Hepatocyte (in vitro differentiated cells): ENCODE measurements at regions not wholly inside any gene's neighbourhood (a gene's known extent, or its start where the extent isn't known, plus 50 kb on each side); places are given as distances from the start of the nearest gene placed in this dataset.

Experiments
- EZH2 ChIP-seq: fragments of 200-600 bp; sonication (generic); IDR thresholded peaks from 2 replicates; pipeline ENCODE4 v1.6.1; 2016; ENCODE audit warnings: antibody characterized with exemption, mild to moderate bottlenecking, borderline replicate concordance
- EZH2phosphoT487 ChIP-seq: fragments of 200-600 bp; sonication (generic); IDR thresholded peaks from one replicate; pipeline ENCODE4 v1.6.1; 2018; ENCODE audit warnings: antibody characterized with exemption, mild to moderate bottlenecking, low read depth, moderate library complexity; ENCODE audit not compliant: unreplicated experiment, severe bottlenecking
- TF ChIP-seq, protein P1 (sequence below): fragments of 200-600 bp; sonication (generic); IDR thresholded peaks from 2 replicates; pipeline ENCODE4 v1.5.1; 2016; ENCODE audit warnings: antibody characterized with exemption, mild to moderate bottlenecking; ENCODE audit not compliant: poor library complexity

DNA sequence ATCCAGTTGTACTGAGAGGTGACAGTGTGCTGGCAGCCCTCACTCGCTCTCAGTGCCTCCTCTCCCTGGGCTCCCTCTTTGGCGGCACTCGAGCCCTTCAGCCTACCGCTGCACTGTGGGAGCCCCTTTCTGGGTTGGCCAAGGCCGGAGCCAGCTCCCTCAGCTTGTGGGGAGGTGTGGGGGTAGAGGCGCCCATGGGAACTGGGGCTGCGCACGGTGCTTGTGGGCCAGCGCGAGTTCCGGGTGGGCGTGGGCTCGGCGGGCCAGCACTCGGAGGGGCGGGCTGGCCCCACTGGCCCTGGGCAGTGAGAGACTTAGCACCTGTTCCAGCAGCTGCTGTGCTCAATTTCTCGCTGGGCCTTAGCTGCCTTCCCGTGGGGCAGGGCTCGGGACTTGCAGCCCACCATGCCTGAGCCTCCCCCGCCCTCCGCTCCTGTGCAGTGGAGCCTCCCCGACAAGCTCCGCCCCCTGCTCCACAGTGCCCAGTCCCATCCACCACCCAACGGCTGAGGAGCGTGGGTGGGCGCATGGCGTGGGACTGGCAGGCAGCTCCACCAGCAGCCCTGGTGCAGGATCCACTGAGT, 342.2 kb upstream of the ZNF608 start:
- TF ChIP-seq, protein P1, sequence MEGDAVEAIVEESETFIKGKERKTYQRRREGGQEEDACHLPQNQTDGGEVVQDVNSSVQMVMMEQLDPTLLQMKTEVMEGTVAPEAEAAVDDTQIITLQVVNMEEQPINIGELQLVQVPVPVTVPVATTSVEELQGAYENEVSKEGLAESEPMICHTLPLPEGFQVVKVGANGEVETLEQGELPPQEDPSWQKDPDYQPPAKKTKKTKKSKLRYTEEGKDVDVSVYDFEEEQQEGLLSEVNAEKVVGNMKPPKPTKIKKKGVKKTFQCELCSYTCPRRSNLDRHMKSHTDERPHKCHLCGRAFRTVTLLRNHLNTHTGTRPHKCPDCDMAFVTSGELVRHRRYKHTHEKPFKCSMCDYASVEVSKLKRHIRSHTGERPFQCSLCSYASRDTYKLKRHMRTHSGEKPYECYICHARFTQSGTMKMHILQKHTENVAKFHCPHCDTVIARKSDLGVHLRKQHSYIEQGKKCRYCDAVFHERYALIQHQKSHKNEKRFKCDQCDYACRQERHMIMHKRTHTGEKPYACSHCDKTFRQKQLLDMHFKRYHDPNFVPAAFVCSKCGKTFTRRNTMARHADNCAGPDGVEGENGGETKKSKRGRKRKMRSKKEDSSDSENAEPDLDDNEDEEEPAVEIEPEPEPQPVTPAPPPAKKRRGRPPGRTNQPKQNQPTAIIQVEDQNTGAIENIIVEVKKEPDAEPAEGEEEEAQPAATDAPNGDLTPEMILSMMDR = no peak
- no peak for TF ChIP-seq EZH2phosphoT487
- TF ChIP-seq EZH2 = no peak
